Vagina (tissue), 2 donors: ENCODE measurements at regions not wholly inside any gene's neighbourhood (a gene's known extent, or its start where the extent isn't known, plus 50 kb on each side); places are given as distances from the start of the nearest gene placed in this dataset.

Experiments
- CTCF ChIP-seq, 3 experiments: fragments of 450-650 bp in 2 of 3; fragments of 200-600 bp in 1 of 3; sonication (generic) in 1 of 3; IDR thresholded peaks; one replicate each; pipeline ENCODE4 v1.5.1; 2017 to 2019; ENCODE audit warnings: antibody characterized with exemption in 3 of 3, mild to moderate bottlenecking in 2 of 3, moderate library complexity in 2 of 3
- POLR2A ChIP-seq, 2 donors: fragments of 450-650 bp; IDR thresholded peaks; one replicate each; pipeline ENCODE4 v1.6.1; 2017; ENCODE audit warnings: antibody characterized with exemption in 2 of 2, mild to moderate bottlenecking in 2 of 2, moderate library complexity in 2 of 2
- POLR2AphosphoS5 ChIP-seq, 2 donors: sonication (generic); formaldehyde crosslinking; IDR thresholded peaks; one replicate each; pipeline ENCODE4 v1.9.0; 2017; ENCODE audit warnings: antibody characterized with exemption in 2 of 2, mild to moderate bottlenecking in 2 of 2, low read depth in 1 of 2; ENCODE audit not compliant: insufficient read depth in 1 of 2

GRCh38 chr5:165143741-165144140 is 1638.3 kb downstream of the MAT2B start:
- TF ChIP-seq POLR2A (IDR thresholded peaks at IDR 0.05) (no peak), POLR2AphosphoS5 (IDR thresholded peaks at IDR 0.05; ENCODE audit: insufficient read depth in 1 of 2, low read depth in 1 of 2) (no peak), CTCF (IDR thresholded peaks at IDR 0.05) (no peak)
